NCI-H82 treated with DMSO at 0.1 percent for 48 hours (cell line): ENCODE measurements at regions not wholly inside any gene's neighbourhood (a gene's known extent, or its start where the extent isn't known, plus 50 kb on each side); places are given as distances from the start of the nearest gene placed in this dataset.
"Not testable (repeated sequence)": the region's sequence is repeated elsewhere in the genome, so short reads cannot be mapped to it uniquely, and the experiment has no call there.

Experiments used
- DNase-seq: peaks from one replicate; lab custom pipeline; 2025; ENCODE audit not compliant: unreplicated experiment; lab: John Stamatoyannopoulos, UW

DNA sequence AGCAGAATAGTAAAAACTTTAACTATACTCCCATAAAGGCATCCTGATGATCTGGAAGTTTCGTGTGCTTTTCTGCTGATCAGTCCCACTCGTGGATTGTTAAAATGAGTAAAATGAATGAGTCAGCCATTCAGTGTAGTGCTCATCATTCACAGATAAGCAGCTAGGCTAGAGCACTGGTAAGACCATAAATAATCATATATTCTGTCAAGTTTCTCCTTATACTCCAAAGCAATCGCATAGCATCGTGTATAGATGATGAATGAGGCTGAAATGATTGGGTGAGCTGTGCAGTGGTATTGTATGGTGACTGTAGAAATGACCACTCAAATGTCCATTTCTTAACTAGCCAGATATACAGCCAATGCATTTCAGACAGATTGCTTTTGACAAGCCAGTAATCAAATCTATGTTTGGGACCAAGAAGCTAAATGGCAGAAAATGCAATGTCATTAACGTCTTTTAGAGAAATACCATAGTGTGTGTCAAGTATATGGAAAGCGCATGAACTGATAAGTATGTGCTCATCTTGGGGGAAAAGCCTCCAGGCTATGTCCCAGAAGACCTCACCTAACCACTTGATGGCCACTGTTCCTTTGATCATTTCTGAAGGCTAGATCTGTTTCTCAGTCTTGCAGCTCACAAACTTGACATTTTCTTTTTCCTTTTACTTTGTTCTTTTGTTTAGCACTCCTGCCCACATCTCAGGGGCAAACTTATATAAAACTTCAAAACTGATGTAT is 227.2 kb upstream of the FAM3C start:
- DNase-seq = no peak

- DNase-seq = no peak
Observed at GRCh38 chr7:121621937-121622336, 225.8 kb upstream of the FAM3C start.

GRCh38 chr7:121620953-121621606 is 225.0 kb upstream of the FAM3C start:
- DNase-seq = no peak

GRCh38 chr7:121620206-121620605 is 224.1 kb upstream of the FAM3C start:
- no peak for DNase-seq

GRCh38 chr7:121618182-121618581 is 222.1 kb upstream of the FAM3C start:
- no peak for DNase-seq

DNA sequence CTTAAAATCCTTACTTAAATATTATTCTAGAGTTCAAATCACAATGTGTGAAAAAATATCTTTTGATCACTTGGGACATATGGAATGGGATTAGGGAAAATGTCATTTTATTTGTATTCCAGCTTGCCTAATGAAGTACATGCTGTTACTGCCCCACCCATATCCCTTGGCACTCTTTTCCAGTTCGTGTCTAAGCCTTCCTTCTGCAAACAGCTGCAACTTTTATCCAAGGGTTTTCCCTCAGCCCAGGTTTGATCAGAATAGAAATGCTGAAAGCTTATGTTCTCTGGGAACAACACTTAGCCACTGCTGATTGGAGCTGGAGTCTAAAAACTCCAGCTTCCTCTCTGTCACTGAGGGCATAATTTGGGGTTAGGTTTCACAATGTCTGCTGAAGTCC is 214.1 kb upstream of the FAM3C start:
- no peak for DNase-seq

GRCh38 chr7:121609208-121609607 is 213.1 kb upstream of the FAM3C start:
- DNase-seq = no peak

DNA sequence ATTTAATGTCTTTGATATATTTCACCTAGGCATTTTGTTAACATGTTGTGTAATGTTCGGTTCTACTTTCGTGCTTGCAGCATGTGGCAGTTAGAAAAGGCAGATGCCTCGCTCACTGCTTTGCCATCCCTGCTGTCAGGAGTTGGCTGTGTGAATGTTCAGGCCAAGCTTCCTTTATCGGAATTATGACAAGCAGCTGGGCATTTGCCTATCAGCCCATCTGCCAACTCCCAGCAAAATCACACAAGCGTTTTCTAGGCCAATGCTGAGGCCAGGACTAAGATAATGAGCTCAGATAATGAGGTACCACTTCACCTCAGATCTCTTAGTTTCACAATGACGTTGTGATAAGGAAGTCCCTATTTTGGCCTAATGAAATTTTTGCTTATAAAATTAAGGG is 212.7 kb upstream of the FAM3C start:
- DNase-seq = peak; percentile 60

DNA sequence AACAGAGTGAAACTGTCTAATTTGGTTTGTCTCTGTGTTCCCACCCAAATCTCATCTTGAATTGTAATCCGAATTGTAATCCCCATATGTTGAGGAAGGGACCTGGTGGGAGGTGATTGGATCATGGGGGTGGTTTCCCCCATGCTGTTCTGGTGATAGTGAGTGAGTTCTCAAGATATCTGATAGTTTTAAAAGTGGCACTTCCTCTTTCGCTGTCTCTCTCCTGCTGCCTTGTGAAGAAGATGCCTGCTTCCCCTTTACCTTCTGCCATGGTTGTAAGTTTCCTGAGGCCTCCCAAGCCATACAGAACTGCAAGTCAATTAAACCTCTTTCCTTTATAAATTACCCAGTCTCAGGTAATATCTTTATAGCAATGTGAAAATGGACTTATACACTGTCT is 212.1 kb upstream of the FAM3C start:
- DNase-seq = not testable (repeated sequence)

GRCh38 chr7:121605317-121605680 is 209.2 kb upstream of the FAM3C start:
- DNase-seq = no peak

GRCh38 chr7:121604627-121605316 is 208.7 kb upstream of the FAM3C start:
- DNase-seq = no peak

GRCh38 chr7:121603886-121604285 is 207.8 kb upstream of the FAM3C start:
- no peak for DNase-seq

DNA sequence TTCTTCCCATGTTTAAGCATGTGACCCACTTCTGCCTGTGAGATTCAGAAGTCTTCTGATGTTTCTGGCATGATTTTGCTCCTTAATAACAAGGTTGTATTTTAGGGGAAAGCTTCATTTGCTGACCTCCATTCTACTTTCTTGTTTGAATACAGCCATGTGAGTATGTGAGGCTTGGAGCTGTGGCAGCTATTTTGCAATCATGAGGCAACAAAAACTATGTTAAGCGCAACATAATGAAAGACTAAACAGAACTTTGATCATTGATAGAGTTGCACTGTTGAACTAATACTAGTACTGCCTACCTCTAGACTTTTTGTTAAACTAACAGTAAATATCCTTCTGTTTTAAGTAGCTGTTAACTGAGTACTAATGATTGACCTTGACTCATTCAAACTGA is 203.8 kb upstream of the FAM3C start:
- no peak for DNase-seq

DNA sequence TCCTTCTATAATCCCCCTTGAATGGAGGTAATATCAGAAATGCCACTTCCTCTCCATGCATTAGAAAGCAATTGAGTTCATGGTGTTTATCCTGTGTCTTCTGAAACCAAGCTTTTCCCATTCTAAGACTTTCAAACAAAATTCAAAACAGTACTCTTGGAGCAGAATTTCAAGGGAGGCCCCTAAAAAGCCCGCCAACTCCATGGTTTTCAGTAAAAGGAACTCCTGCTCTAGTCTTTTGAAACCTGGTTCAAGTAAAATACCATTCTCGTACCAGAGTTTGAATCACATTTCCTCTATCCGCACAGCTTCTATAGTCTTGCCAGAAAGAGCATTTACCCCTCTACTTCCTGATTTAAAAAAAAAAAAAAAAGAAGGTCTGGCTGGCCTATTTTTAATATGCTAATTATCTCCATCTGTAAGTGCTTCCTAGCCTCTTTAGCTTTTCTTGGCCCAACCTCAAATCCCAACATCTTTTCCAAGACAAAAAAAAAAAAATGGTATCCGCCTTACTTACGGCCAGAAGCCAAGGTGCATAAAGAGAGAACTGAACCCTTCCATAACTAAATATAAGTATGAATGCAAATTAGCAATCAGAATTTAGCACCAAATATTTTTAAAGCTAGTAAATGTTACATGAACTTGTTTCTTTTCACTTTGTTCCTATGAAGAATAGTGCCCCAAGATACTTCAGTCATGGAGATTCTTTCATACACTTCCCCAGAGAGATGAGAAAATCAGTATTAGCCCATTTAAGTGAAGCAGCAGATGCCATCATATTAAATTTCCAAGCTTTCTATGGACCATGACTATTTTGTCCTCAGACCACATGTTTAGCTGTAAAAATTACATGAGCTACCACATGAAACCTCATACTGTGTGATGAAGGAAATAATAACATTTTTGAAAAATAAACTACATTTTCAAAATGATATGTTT is 199.9 kb upstream of the FAM3C start:
- DNase-seq = no peak

GRCh38 chr7:121591926-121592325 is 195.8 kb upstream of the FAM3C start:
- DNase-seq = no peak

DNA sequence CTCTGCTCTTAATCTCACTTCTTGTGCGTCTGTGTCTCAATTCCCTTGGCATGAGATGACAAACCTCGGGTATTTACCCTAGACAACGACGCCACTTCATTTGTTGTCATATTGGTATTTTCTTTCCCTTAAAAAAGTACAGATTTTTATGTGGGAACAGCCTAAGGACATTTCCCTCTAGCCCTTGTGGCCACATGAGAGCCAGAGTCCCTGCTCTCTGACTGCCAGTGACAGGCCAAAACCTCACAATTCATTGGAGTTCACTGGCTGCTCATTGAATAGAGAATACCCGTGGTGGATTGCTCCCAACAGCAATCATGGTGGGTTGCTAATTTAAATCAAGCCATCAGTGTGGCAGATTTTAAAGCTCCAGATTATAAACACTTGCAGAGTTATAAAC is 191.3 kb upstream of the FAM3C start:
- DNase-seq = no peak

DNA sequence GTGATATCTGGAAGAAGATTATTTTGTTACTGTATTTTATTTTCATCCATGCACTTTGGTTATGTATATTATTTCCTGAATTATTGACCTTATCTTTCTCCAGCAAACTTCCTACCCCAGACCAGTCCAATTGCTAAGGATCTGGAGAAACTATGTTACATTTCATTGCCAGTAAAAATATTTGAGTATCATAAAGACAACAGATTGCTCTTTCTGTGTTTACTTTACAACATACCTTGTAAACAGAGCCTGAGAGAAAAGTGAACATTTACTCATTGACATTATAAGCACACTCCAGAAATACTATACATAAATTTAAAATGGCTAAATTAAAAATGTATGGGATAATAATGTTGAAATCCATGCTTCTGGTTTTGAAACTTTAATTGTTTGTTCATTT is 186.2 kb upstream of the FAM3C start:
- no peak for DNase-seq

DNA sequence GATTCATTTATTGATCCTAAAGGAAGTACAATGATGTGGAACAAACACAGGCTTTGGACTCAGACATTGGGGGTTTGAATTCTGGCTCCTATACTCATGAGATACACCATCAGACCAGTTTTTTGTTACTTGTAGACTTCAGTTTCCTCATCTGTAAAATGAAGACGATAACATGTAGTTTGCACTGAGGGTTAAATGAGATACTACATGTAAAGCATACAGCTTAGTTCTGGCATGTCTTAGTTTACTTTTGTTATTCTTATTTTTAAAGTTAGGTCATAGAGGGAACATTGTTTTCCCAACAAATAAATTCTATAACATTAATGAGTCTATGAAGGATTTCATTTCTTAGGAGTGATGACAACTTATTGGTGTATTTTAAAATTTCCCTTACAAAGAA is 183.5 kb upstream of the FAM3C start:
- DNase-seq = no peak

DNA sequence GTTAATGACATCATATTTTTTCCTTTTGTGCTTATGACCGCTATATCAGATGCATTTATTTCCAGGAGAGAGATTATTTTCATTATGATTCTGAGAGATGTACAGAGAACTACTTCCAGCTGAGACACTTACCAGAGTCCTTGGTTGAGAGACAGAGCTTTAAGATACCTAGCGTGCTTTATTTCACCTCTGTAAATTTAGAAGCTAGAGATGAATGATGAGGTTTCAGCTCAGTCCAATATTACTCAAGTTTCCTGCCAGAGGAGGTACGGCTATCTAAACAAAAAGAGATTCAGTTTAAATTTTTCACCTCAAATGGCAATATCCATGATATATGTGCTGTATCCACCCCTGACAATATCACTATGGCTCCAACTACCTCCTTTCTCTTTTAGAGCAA is 182.6 kb upstream of the FAM3C start:
- no peak for DNase-seq

- DNase-seq = no peak
Observed at GRCh38 chr7:121576148-121576917, 180.2 kb upstream of the FAM3C start.
